NOMO-1 treated with dmso at 0.1 percent for 144 hours (cell line): ENCODE measurements at regions not wholly inside any gene's neighbourhood (a gene's known extent, or its start where the extent isn't known, plus 50 kb on each side); places are given as distances from the start of the nearest gene placed in this dataset.

ENCODE experiments used
- DNase-seq: peaks from one replicate; lab custom pipeline; 2025; ENCODE audit not compliant: unreplicated experiment; lab: John Stamatoyannopoulos, UW

GRCh38 chr13:26942184-26942583 is 181.6 kb upstream of the GPR12 start:
- DNase-seq = no peak

- no peak for DNase-seq
Measured at GRCh38 chr13:26941345-26942174, 181.0 kb upstream of the GPR12 start.

- DNase-seq = no peak
Measured at GRCh38 chr13:26934096-26934495, 173.5 kb upstream of the GPR12 start.

- no peak for DNase-seq
Measured at GRCh38 chr13:26932465-26932864, 171.9 kb upstream of the GPR12 start.

- DNase-seq = peak; percentile 49
Measured at GRCh38 chr13:26929971-26930730, 169.6 kb upstream of the GPR12 start.

GRCh38 chr13:26927511-26927910 is 166.9 kb upstream of the GPR12 start:
- DNase-seq = no peak

- no peak for DNase-seq
Measured at GRCh38 chr13:26926371-26926770, 165.8 kb upstream of the GPR12 start.

- no peak for DNase-seq
Measured at GRCh38 chr13:26923824-26924605, 163.4 kb upstream of the GPR12 start.

- DNase-seq = no peak
Measured at GRCh38 chr13:26921918-26922317, 161.3 kb upstream of the GPR12 start.

- no peak for DNase-seq
Measured at GRCh38 chr13:26920614-26921355, 160.2 kb upstream of the GPR12 start.

GRCh38 chr13:26919732-26920131 is 159.1 kb upstream of the GPR12 start:
- DNase-seq = no peak

- peak; percentile 29 for DNase-seq
Measured at GRCh38 chr13:26919311-26919710, 158.7 kb upstream of the GPR12 start.

GRCh38 chr13:26914624-26915023 is 154.0 kb upstream of the GPR12 start:
- no peak for DNase-seq

- DNase-seq = no peak
Measured at GRCh38 chr13:26914148-26914547, 153.6 kb upstream of the GPR12 start.

GRCh38 chr13:26910754-26911465 is 150.3 kb upstream of the GPR12 start:
- DNase-seq = no peak

- no peak for DNase-seq
Measured at GRCh38 chr13:26909477-26909876, 148.9 kb upstream of the GPR12 start.

- no peak for DNase-seq
Measured at GRCh38 chr13:26908126-26908525, 147.5 kb upstream of the GPR12 start.

- no peak for DNase-seq
Measured at GRCh38 chr13:26899202-26899601, 138.6 kb upstream of the GPR12 start.

- DNase-seq = no peak
Measured at GRCh38 chr13:26897706-26898550, 137.3 kb upstream of the GPR12 start.
